Heart right ventricle (tissue), 16 donors: ENCODE measurements at regions not wholly inside any gene's neighbourhood (a gene's known extent, or its start where the extent isn't known, plus 50 kb on each side); places are given as distances from the start of the nearest gene placed in this dataset.
A peak's percentile ranks its signal among the peaks of the same experiment; 100 is the strongest.
"Not testable (repeated sequence)": the region's sequence is repeated elsewhere in the genome, so short reads cannot be mapped to it uniquely, and the experiment has no call there.

ENCODE experiments used
- ATAC-seq, 8 donors: fragments of 200-7000 bp; cut with Tn5 transposase; one replicate each; pipeline ENCODE4 v1.9.1; 2020; ENCODE audit warnings: mild to moderate bottlenecking in 8 of 8, moderate library complexity in 8 of 8, moderate number of reproducible peaks in 1 of 8
- DNase-seq, 2 donors: peaks; one replicate each; pipeline ENCODE4 v3.0.0-alpha.2; 2020
- H3K27ac ChIP-seq, 10 donors: fragments of 200-600 bp; sonication (generic) in 2 of 10; one replicate each; pipeline versions ENCODE4 v1.5.0 to v1.8.0; 2020 to 2022; ENCODE audit warnings: mild to moderate bottlenecking in 3 of 10
- H3K27me3 ChIP-seq, 7 donors: fragments of 200-600 bp; one replicate each; pipeline ENCODE4 v1.8.0; 2021 to 2022; ENCODE audit warnings: mild to moderate bottlenecking in 2 of 7
- H3K36me3 ChIP-seq, 9 donors: fragments of 200-600 bp; sonication (generic) in 1 of 9; one replicate each; pipeline versions ENCODE4 v1.5.0 to v1.8.0; 2020 to 2022; ENCODE audit warnings: mild to moderate bottlenecking in 2 of 9
- H3K4me1 ChIP-seq, 9 donors: fragments of 200-600 bp; sonication (generic) in 1 of 9; one replicate each; pipeline versions ENCODE4 v1.5.0 to v1.8.0; 2020 to 2022; ENCODE audit warnings: mild to moderate bottlenecking in 4 of 9
- H3K4me3 ChIP-seq, 10 donors: fragments of 200-600 bp; sonication (generic) in 2 of 10; one replicate each; pipeline versions ENCODE4 v1.5.0 to v1.8.0; 2020 to 2022; ENCODE audit warnings: mild to moderate bottlenecking in 7 of 10, moderate library complexity in 2 of 10
- H3K9me3 ChIP-seq, 11 donors: fragments of 200-600 bp in 10 of 11; sonication (generic) in 2 of 11; one replicate each; pipeline versions ENCODE4 v1.5.0 to v1.8.0; 2013 to 2022; ENCODE audit warnings: mild to moderate bottlenecking in 2 of 11, control low read depth in 1 of 11, moderate library complexity in 1 of 11
- WGBS, 2 donors: extraction: QIAGEN DNeasy Blood & Tissue Kit; methylation state at CpG; one replicate each; pipeline ENCODE4 v1.1.7; 2013; ENCODE audit warnings: inconsistent platforms in 1 of 2; 5-methylcytosine and 5-hydroxymethylcytosine counted together
- intact Hi-C, 10 donors: fragments of 100-400 bp; cut with DNase I; formaldehyde crosslinking; loops; one replicate each; pipeline versions ENCODE4 v1.11.1 to v1.14.2; 2022
- donor health status: Arrhythmogenic right ventricular cardiomyopathy.
- donor health status: ischemic (EF 13 %, LVEDD 7.1; RV severe dilation, severe dysfunction).
- donor health status: healthy with polysubstance abuse.
- donor health status: DM: no; HTN: yes; CAD: no.
- donor health status: DM: no; HTN: no; CAD: no.
- donor health status: ischemic (EF 25% LVEDD 6.9; RV normal size, moderate dysfunction).
- donor health status: ischemic (EF 25% LVEDD 5.7; RV mildly dilated, moderate dysfunction).
- donor health status: healthy.
- donor health status: DM: yes; HTN: yes; CAD: no.
- donor health status: Ischemic cardiomyopathy.
- donor health status: ischemic (EF 35%, LVEDD 5.7; RV mildly dilated, moderate dysfunction).
- donor health status: nonischemic (EF 11% LVEDD 7.7; RV severe dilation, severe dysfunction).
- donor health status: DM: yes; HTN: yes; CAD: no.
- donor health status: PGD.
- donor health status: ischemic (EF 29% LVEDD 5.4; RV normal size, mild dysfunction).
- donor health status: nonischemic (EF 23%, LVEDD 6.1; RV moderate dilation, normal function).

DNA sequence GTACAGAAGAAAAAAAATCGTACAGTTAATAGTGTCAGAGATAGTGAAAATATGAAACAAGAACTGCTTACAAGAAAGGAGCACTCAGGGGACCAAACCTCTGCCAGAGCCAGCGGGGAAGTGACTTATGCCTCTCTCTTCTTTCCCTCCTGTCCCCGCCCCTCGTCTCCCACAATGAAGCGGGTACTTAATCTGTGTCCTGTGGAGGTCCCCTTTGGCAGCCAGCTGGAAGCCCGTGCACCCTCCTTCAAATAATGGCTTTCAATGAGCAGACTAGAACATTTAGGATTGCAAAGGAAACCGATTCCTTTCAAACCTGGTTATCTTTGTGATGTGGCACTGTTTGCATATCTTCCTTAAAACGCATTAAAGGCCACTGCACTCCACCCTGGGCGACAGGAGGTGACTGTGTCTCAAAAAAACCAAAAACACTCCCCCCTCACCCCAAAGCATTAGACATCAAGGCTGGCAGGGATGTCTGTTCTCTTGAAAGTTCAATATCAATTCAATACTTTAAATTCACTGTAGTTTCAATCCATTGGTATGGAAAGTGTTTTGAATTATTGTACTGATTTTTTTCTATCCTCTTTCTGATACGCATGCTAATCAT, 51.7 kb downstream of the PPIAL4C start:
- ATAC-seq, H3K9me3 ChIP-seq, H3K4me1 ChIP-seq, H3K36me3 ChIP-seq, intact Hi-C loops, H3K27me3 ChIP-seq, DNase-seq, H3K4me3 ChIP-seq: not testable (repeated sequence)
- 38 to 43% methylated on average over 8 of the region's 10 CpGs for WGBS, 2 donors
- peak overlapping the region in 4 of 10 donors; percentile 66 to 95 (median 83) for H3K27ac ChIP-seq

DNA sequence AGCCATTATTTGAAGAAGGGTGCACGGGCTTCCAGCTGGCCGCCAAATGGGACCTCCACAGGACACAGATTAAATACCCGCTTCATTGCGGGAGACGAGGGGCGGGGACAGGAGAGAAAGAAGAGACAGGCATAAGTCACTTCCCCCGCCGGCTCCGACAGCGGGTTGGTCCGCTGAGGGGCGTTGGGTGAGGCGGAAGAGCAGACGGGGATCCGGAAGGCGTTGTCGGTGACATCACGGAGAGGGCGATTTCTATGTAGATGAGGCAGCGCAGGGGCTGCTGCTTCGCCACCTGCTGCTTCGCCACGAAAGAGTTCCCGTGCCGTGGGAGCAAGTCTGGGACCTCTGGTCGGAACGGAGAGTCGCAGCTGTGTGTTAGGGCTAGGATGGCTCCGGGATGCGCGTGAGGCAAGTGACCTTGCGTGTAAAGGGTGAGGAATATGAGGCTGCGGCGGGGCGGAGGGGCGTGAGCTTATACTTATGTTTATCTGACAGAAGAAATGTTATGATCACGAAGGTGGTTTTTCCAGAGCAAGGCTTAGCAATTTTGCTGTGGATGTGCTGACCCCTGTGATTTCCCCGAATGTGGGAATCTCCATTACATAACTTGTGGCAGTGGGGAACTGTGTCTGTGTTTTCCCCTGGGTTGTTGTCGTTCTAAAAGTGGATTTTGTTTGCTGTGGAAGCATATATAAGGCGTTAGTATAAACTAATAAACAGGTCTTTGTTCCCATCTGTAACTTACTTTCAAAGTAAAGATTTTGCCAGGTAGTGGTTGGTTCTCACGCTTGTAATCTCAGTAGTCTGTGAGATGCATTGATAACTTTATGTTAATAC, 52.9 kb downstream of the PPIAL4C start:
- ATAC-seq, result peak; percentile 96 to 99 (median 98)
- WGBS, 2 donors, result 0% methylated on average over 38 to 40 of the region's 41 CpGs

DNA sequence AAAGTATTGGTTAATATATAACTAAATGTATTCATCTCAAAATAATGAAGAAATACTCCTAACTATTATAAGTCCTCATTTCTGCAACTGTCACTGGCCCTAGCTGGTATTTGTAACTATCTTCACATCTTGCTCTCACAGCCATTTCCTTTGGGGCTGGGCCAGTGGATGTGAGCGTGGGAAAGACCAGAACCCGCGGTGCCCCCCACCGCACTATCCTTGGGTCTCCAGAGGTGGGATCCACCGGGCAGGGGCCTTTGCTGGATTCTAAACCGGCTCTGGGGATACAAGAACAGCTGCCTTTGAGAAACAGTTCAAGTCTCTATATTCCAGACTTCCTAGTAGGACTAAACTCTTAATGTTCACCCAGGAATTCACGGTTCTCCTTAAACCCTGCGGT, 54.8 kb downstream of the PPIAL4C start:
- H3K27ac ChIP-seq, H3K27me3 ChIP-seq, intact Hi-C loops, H3K36me3 ChIP-seq, ATAC-seq, H3K9me3 ChIP-seq, H3K4me3 ChIP-seq, DNase-seq, H3K4me1 ChIP-seq: not testable (repeated sequence)
- 83 to 84% methylated on average over 8 of the region's 8 CpGs for WGBS, 2 donors

More for the DNA sequence above, 52.9 kb downstream of the PPIAL4C start:
- H3K27ac ChIP-seq, result peak overlapping the region; percentile 66 to 95 (median 86)
- peak; percentile 85 to 88 for DNase-seq
- intact Hi-C loops, H3K27me3 ChIP-seq, H3K9me3 ChIP-seq, H3K36me3 ChIP-seq, H3K4me1 ChIP-seq: not testable (repeated sequence)
- H3K4me3 ChIP-seq, result peak overlapping the region; percentile 38 to 62 (median 53)

DNA sequence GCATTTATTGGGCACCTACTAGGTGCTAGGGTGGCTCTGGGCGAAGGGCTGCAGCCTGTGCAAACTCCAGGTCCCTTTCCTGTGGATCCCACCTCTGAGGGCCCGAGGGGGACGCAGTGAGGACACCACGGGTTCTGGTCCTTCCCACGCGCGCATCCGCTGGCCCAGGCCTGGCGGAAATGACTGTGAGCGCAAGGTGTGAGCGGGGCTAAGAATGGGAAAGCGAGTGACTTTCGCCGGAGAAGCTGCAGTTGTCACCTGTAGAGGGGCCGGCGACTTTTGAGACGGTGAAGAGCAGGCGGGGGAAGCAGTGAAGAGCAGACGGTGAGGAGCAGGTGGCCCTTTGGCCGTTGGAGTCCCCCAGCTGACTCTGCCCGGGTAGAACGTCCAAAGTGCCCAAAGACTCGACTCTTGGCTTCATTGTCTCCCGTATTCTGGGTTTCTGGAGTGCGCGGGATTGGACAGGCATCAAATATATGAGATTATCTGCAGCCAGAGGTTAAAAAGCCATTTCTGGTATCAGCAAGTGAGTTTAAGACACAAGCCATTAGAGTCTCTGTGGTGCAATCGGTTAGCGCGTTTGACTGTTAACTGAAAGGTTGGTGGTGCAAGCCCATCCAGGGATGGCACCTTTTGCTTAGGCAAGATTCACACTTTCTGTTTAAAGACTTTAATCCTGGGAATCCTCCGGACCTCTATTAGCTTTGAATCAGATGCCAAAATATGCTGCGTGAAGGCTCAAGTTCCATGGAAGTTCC, 55.4 kb downstream of the PPIAL4C start:
- H3K9me3 ChIP-seq, H3K4me1 ChIP-seq, DNase-seq, intact Hi-C loops, H3K4me3 ChIP-seq, H3K27me3 ChIP-seq, H3K27ac ChIP-seq, ATAC-seq, H3K36me3 ChIP-seq: not testable (repeated sequence)
- 90 to 91% methylated on average over 23 to 24 of the region's 31 CpGs for WGBS, 2 donors

DNA sequence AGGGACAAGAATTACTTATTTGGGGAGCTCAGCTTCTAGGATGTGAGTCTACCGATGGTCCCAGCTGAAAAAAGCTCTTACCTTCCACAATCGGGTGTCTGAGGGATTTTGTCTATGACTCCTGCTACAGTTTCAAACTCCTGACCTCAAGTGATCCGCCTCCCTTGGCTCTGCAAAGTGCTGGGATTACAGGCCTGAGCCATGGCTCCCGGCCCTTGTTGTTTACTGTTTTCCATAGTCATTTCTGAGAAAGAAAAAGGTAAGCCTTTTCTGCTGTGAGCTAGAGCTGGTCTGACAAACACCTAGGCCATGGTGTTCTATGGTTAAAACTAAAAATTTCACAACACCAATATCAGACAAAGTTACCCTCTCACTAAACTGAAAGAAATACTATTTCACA, 57.5 kb downstream of the PPIAL4C start:
- H3K4me3 ChIP-seq, H3K4me1 ChIP-seq, H3K9me3 ChIP-seq, H3K36me3 ChIP-seq, DNase-seq, intact Hi-C loops, H3K27me3 ChIP-seq, ATAC-seq, H3K27ac ChIP-seq: not testable (repeated sequence)
- WGBS, 2 donors, result 84 to 85% methylated on average over 4 of the region's 4 CpGs

DNA sequence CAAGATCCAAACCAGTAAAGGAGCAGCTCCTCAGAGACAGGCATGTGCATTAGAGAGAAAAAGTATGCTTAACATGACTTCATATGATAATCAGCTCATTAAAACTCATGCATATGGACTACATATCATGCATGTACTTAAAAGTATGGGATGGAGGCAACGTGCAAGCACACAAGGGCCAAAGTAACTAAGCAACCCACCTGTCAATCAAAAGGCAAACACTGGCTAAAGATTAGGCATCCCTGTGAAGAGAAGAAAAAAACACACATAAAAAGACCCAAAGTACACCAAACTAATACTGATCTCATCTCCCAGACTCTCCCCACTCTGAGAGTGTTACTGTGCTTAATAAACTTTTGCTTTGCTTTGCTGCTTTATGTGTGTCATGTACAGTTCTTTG, 61.2 kb downstream of the PPIAL4C start:
- DNase-seq, H3K4me3 ChIP-seq, H3K27me3 ChIP-seq, H3K36me3 ChIP-seq, H3K4me1 ChIP-seq, H3K9me3 ChIP-seq, ATAC-seq, H3K27ac ChIP-seq, intact Hi-C loops: not testable (repeated sequence)
- WGBS, 2 donors, result 60 to 66% methylated on average over 1 of the region's 1 CpG

DNA sequence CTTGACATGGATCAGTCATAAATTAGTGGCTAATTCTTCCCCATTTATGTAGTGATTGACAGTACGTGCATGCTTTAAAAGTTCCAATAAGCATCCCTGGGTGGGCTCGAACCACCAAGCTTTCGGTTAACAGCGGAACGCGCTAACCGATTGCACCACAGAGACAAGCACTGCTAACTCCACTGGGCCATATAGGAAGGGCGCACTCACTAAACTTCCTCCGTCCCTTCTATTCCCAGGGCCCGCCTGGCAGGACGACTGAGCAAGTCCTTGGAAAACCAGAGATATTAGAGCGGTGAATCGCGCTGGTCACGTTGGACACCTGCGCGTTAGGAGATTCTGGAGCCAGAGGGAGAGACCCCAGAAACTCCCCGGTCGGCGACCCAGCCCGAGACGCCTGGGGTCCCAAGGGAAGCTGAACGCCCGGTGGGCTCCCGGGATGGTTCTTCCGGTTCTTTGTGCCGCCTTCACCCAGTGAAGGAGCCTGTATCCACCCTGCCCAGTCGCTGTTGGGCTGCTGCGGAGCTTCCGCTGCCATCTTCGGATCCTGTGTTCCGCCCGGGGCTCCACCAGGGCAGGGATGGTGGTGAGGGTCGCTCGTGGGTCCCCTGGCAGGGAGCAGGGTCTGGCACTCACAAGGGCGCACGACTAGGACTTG, 62.8 kb downstream of the PPIAL4C start:
- not testable (repeated sequence) for H3K27ac ChIP-seq, DNase-seq
- ATAC-seq, result peak in 4 of 8 donors; percentile 30 to 49 (median 46)

DNA sequence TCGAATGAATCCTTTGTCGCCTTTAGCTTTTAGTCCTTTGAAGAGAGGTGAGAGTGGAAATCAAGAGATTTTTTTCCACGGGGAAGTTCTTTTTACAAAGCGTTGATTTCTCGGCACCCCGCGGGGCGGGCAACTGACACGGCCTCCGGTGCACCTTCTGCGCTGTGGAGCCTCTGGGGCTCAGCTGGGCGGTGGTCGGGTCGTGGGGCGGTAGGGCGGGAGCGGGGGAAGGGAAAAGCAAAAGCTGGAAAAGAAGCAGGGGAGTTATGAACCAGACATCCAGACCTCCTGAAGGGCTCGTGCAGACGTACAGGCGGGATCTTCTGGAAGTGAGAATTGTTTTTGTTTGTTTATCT, 63.3 kb downstream of the PPIAL4C start:
- DNase-seq, H3K36me3 ChIP-seq, H3K9me3 ChIP-seq, H3K4me1 ChIP-seq, H3K27me3 ChIP-seq, intact Hi-C loops, ATAC-seq, H3K27ac ChIP-seq: not testable (repeated sequence)
- WGBS, 2 donors, result 16 to 18% methylated on average over 17 to 20 of the region's 20 CpGs
- H3K4me3 ChIP-seq, result peak overlapping the region in 8 of 10 donors; percentile 12 to 49 (median 42)

More for the DNA sequence above, 62.8 kb downstream of the PPIAL4C start:
- H3K9me3 ChIP-seq, H3K36me3 ChIP-seq, H3K4me1 ChIP-seq, H3K27me3 ChIP-seq, intact Hi-C loops: not testable (repeated sequence)
- peak overlapping the region in 8 of 10 donors; percentile 12 to 49 (median 42) for H3K4me3 ChIP-seq
- WGBS, 2 donors, result 2 to 6% methylated on average over 22 to 28 of the region's 37 CpGs

DNA sequence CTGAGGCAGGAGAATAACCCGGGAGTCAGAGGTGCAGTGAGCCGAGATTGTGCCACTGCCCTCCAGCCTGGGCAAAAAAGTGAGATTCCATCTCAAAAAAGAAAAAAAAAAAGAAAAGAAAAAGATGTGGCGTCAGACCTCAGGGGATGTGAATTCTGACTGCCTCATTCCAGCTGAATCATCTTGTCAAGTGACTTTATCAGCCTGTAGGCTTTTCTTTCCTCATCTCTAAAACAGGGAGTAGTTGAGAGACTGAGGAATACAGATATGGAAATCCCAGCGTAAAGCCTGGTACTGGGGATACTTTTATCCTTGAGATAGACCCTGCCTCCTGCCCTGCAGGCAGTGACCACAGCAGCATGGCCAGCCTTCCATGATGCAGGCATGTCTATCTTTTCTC, 74.1 kb downstream of the PPIAL4C start:
- H3K27ac ChIP-seq, ATAC-seq, intact Hi-C loops, H3K9me3 ChIP-seq, H3K27me3 ChIP-seq, H3K4me3 ChIP-seq, H3K4me1 ChIP-seq, H3K36me3 ChIP-seq, DNase-seq: not testable (repeated sequence)
- 67 to 82% methylated on average over 4 of the region's 4 CpGs for WGBS, 2 donors

DNA sequence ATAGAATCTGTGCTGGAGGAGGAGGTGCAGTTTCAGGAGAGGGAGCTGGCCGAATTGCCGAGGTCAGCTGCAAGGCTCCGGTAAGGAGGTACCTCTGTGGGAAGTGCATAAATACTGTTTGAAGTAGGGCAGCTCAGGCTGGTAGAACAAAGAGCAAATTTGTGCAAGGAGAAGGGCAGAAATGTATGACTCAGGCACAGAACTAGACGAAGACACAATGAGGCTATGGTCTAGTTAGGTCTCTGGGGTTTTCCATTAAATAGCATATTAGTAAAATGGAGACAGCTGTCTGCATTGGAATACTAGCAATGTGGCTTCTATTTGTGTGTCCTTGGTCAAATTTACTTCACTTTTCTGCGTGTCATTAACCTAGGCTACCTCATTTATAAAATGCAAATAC, 74.5 kb downstream of the PPIAL4C start:
- intact Hi-C loops, H3K4me3 ChIP-seq, H3K27me3 ChIP-seq, H3K27ac ChIP-seq, H3K36me3 ChIP-seq, DNase-seq, H3K4me1 ChIP-seq, ATAC-seq, H3K9me3 ChIP-seq: not testable (repeated sequence)
- 70 to 74% methylated on average over 2 of the region's 5 CpGs for WGBS, 2 donors

DNA sequence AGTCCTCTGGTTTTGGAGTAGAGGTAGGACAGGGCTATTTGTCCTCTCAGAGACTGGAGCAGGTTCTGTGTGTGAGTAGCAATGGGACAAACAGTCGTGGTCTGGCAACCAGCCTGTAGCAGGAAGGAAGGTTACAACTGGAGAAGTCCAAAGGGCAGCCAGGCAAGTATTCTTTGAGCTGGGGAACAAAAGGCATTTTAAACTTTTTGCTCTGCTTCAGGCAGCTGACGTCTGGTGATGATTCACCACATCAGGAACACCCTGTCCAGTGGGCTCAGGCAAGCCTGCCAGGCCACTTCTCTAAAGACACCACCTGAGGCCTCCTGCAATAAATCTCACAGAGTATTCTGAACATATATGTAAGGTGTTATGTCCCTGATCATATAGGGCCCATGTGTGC, 81.0 kb downstream of the PPIAL4C start:
- H3K27ac ChIP-seq, H3K4me1 ChIP-seq, H3K9me3 ChIP-seq, DNase-seq, intact Hi-C loops, H3K27me3 ChIP-seq, H3K36me3 ChIP-seq, H3K4me3 ChIP-seq: not testable (repeated sequence)
- peak in 2 of 8 donors; percentile 45 to 47 for ATAC-seq
- 33 to 44% methylated on average over 1 of the region's 2 CpGs for WGBS, 2 donors
